ENCODE measurements at regions not wholly inside any gene's neighbourhood (a gene's known extent, or its start where the extent isn't known, plus 50 kb on each side); places are given as distances from the start of the nearest gene placed in this dataset.

DNA sequence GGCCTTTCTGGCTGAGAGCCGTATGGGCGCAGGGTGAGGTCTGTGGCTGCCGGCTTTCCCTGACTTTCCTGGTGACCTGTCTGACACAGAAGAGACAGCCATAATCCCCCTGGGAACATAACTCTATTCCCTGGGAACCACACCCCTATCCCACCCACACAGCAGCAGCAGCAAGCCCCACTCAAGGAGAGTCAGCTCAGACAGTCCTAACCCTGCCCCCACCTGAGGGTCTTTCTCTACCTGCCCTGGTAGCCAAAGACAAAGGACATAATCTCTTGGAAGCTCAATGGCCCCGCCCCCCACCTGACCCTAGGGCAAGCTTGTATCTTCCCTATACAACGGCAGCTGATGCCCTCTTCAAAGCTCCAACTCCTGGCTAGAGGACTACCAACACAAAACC, 74.6 kb downstream of the PABPC4L start:
- no peaks in the 10 kb centered on the region for H3K4me1 ChIP-seq (ENCODE audit: control insufficient read depth in 1 of 2, insufficient read depth in 2 of 2, low read depth in 1 of 2, low read length in 1 of 2)
- ChIA-PET POLR2A (no interaction called here), CTCF (no interaction called here)
- H3K9ac ChIP-seq: no peak overlapping the region
- no peaks in the 10 kb centered on the region for H3K36me3 ChIP-seq (replicated peaks in 1 of 2; ENCODE audit: control insufficient read depth in 1 of 2, insufficient read depth in 2 of 2, low read length in 1 of 2)
- no peaks in the 10 kb centered on the region for H3K79me2 ChIP-seq (ENCODE audit: insufficient read depth)
- H3K27me3 ChIP-seq (ENCODE audit: insufficient read depth): no peaks in the 10 kb centered on the region
- no peak overlapping the region for H2AFZ ChIP-seq (ENCODE audit: low read depth)
- TF ChIP-seq SMC3 (IDR thresholded peaks at IDR 0.05; ENCODE audit: low read depth, low read length) (no peak), YY1 (IDR thresholded peaks at IDR 0.05; ENCODE audit: low read depth) (no peak), USF2 (IDR thresholded peaks at IDR 0.05; ENCODE audit: borderline replicate concordance, low read depth, low read length) (no peak), FOSL2 (IDR thresholded peaks at IDR 0.05; ENCODE audit: borderline replicate concordance, low read depth) (no peak)
- no peak for DNase-seq
- H3K9me3 ChIP-seq: no peaks in the 10 kb centered on the region
- H3K27ac ChIP-seq (ENCODE audit: low read depth in 2 of 2, low read length in 1 of 2): no peak overlapping the region
- H4K20me1 ChIP-seq (ENCODE audit: insufficient read depth): no peaks in the 10 kb centered on the region
- no peaks in the 10 kb centered on the region for H3F3A ChIP-seq (replicated peaks; ENCODE audit: insufficient read depth)
- no peak overlapping the region for H3K4me3 ChIP-seq (ENCODE audit: low read depth in 2 of 2, low read length in 1 of 2)
- H3K9me2 ChIP-seq: no peaks in the 10 kb centered on the region
- WGBS (ENCODE audit: low lambda C conversion rate): 0% methylated on average over 1 of the region's 5 CpGs
- no peak overlapping the region for H3K4me2 ChIP-seq

GRCh38 chr4:134126000-134126560, 75.5 kb downstream of the PABPC4L start:
- H3K27ac ChIP-seq (ENCODE audit: low read depth in 2 of 2, low read length in 1 of 2): no peak overlapping the region
- H3K36me3 ChIP-seq (replicated peaks in 1 of 2; ENCODE audit: control insufficient read depth in 1 of 2, insufficient read depth in 2 of 2, low read length in 1 of 2): no peaks in the 10 kb centered on the region
- no peak overlapping the region for H3K4me2 ChIP-seq
- no peak overlapping the region for H3K9ac ChIP-seq
- H4K20me1 ChIP-seq (ENCODE audit: insufficient read depth): no peaks in the 10 kb centered on the region
- ChIA-PET POLR2A (no interaction called here), CTCF (no interaction called here)
- H3K4me3 ChIP-seq (ENCODE audit: low read depth in 2 of 2, low read length in 1 of 2): no peak overlapping the region
- no peak for DNase-seq
- H3K4me1 ChIP-seq (ENCODE audit: control insufficient read depth in 1 of 2, insufficient read depth in 2 of 2, low read depth in 1 of 2, low read length in 1 of 2): no peaks in the 10 kb centered on the region
- TF ChIP-seq TEAD4 (IDR thresholded peaks at IDR 0.05; ENCODE audit: borderline replicate concordance, insufficient read depth) (no peak), RXRA (IDR thresholded peaks at IDR 0.05; ENCODE audit: borderline replicate concordance, low read depth) (no peak), YY1 (IDR thresholded peaks at IDR 0.05; ENCODE audit: low read depth) (no peak), EP300 (IDR thresholded peaks at IDR 0.05; ENCODE audit: borderline replicate concordance in 1 of 2, low read depth in 1 of 2, low read length in 1 of 2) (no peak), GATA2 (CRISPR knock-in tag; IDR thresholded peaks at IDR 0.05) (no peak), RFX5 (IDR thresholded peaks at IDR 0.05; ENCODE audit: low read length) (no peak), NFIC (IDR thresholded peaks at IDR 0.05; ENCODE audit: borderline replicate concordance) (no peak), CHD2 (IDR thresholded peaks at IDR 0.05; ENCODE audit: low read length, partially characterized antibody) (no peak), PBX3 (IDR thresholded peaks at IDR 0.05) (no peak), SMC3 (IDR thresholded peaks at IDR 0.05; ENCODE audit: low read depth, low read length) (no peak), FOXJ3 (CRISPR knock-in tag; IDR thresholded peaks at IDR 0.05) (no peak)
- TF ChIP-seq, protein P1, sequence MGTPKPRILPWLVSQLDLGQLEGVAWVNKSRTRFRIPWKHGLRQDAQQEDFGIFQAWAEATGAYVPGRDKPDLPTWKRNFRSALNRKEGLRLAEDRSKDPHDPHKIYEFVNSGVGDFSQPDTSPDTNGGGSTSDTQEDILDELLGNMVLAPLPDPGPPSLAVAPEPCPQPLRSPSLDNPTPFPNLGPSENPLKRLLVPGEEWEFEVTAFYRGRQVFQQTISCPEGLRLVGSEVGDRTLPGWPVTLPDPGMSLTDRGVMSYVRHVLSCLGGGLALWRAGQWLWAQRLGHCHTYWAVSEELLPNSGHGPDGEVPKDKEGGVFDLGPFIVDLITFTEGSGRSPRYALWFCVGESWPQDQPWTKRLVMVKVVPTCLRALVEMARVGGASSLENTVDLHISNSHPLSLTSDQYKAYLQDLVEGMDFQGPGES (IDR thresholded peaks at IDR 0.05; ENCODE audit: low read depth, low read length): no peak
- TF ChIP-seq, protein P2, sequence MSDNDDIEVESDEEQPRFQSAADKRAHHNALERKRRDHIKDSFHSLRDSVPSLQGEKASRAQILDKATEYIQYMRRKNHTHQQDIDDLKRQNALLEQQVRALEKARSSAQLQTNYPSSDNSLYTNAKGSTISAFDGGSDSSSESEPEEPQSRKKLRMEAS (IDR thresholded peaks at IDR 0.05; ENCODE audit: low read depth): no peak
- TF ChIP-seq, protein P3, sequence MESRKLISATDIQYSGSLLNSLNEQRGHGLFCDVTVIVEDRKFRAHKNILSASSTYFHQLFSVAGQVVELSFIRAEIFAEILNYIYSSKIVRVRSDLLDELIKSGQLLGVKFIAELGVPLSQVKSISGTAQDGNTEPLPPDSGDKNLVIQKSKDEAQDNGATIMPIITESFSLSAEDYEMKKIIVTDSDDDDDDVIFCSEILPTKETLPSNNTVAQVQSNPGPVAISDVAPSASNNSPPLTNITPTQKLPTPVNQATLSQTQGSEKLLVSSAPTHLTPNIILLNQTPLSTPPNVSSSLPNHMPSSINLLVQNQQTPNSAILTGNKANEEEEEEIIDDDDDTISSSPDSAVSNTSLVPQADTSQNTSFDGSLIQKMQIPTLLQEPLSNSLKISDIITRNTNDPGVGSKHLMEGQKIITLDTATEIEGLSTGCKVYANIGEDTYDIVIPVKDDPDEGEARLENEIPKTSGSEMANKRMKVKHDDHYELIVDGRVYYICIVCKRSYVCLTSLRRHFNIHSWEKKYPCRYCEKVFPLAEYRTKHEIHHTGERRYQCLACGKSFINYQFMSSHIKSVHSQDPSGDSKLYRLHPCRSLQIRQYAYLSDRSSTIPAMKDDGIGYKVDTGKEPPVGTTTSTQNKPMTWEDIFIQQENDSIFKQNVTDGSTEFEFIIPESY (IDR thresholded peaks at IDR 0.05; ENCODE audit: borderline replicate concordance, low read depth): no peak
- no peak overlapping the region for H2AFZ ChIP-seq (ENCODE audit: low read depth)
- H3K27me3 ChIP-seq (ENCODE audit: insufficient read depth): no peaks in the 10 kb centered on the region
- H3F3A ChIP-seq (replicated peaks; ENCODE audit: insufficient read depth): no peaks in the 10 kb centered on the region
- whole genome bisulfite sequencing (ENCODE audit: low lambda C conversion rate): 0% methylated on average over 1 of the region's 1 CpG
- H3K9me2 ChIP-seq: no peaks in the 10 kb centered on the region
- H3K79me2 ChIP-seq (ENCODE audit: insufficient read depth): no peaks in the 10 kb centered on the region
- no peaks in the 10 kb centered on the region for H3K9me3 ChIP-seq
